ENCODE measurements at regions not wholly inside any gene's neighbourhood (a gene's known extent, or its start where the extent isn't known, plus 50 kb on each side); places are given as distances from the start of the nearest gene placed in this dataset.

DNA sequence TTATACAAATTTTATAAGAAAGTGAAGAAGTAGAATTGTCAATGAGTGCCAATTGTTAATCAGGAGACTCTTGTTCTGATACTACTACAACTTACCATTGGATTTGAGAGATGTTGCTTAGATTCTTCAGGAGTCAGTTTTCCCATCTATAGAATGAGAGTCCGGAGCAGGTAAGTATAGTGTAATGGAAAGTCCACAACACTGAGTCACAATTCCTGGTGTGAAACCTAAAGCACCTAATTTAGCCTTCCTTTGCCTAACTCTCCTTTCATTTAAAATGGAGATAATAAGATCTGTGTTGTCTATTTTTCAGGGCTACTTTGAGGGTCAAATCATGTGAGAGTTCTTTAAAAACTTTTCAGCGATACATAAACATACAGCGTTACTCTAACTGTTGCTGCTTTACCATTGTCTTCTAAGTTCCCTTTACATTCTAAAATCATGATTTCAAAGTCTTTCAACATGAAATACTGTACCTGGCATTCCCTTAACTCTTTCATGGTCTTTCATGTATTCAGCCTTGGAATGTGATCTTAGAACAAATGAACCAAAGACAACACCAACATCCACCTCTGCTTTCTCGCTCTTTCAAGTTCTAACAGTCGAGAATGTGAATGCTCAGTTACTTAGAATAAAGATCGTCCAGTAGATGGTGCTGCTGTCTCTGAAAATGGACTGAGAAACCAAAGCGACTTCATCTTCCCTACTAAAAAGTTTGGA is 90.9 kb downstream of the SLC30A10 start:
- TF ChIP-seq RAD21 (IDR thresholded peaks at IDR 0.05; ENCODE audit: low read depth) = peak; percentile 74
- no peak for TF ChIP-seq ZBTB7A (IDR thresholded peaks at IDR 0.05; ENCODE audit: low read depth)
- TF ChIP-seq, protein P1, sequence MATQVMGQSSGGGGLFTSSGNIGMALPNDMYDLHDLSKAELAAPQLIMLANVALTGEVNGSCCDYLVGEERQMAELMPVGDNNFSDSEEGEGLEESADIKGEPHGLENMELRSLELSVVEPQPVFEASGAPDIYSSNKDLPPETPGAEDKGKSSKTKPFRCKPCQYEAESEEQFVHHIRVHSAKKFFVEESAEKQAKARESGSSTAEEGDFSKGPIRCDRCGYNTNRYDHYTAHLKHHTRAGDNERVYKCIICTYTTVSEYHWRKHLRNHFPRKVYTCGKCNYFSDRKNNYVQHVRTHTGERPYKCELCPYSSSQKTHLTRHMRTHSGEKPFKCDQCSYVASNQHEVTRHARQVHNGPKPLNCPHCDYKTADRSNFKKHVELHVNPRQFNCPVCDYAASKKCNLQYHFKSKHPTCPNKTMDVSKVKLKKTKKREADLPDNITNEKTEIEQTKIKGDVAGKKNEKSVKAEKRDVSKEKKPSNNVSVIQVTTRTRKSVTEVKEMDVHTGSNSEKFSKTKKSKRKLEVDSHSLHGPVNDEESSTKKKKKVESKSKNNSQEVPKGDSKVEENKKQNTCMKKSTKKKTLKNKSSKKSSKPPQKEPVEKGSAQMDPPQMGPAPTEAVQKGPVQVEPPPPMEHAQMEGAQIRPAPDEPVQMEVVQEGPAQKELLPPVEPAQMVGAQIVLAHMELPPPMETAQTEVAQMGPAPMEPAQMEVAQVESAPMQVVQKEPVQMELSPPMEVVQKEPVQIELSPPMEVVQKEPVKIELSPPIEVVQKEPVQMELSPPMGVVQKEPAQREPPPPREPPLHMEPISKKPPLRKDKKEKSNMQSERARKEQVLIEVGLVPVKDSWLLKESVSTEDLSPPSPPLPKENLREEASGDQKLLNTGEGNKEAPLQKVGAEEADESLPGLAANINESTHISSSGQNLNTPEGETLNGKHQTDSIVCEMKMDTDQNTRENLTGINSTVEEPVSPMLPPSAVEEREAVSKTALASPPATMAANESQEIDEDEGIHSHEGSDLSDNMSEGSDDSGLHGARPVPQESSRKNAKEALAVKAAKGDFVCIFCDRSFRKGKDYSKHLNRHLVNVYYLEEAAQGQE (IDR thresholded peaks at IDR 0.05; ENCODE audit: low read depth) = no peak
- TF ChIP-seq YY1 (IDR thresholded peaks at IDR 0.05; ENCODE audit: low read depth) = no peak
- TF ChIP-seq NFIC (IDR thresholded peaks at IDR 0.05) = no peak

DNA sequence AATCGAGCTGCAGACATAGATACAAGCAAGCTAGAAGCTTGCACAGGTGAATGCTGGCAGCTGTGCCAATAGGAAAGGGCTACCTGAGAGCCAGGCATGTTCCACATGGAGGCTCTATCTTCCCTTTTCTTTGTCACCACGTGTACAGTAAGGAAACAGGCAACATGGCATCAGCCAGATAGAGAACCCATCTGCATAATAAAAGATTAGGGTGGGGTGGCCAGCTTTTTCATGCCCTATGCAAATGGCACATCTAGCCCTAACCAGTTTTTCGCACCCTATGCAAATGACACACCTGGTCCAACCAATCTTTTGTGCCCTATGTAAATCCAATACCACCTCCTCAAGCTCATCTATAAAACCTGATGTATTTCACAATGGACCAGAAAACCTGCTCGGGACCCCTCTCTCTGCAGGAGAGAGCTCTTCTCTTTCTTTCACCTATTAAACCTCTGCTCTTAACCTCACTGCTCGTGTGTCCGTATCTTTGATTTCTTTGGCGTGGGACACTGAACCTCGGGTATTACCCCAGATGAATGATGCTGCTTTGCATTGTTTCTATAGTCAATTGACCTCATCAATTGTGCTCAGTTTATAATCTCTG is 93.9 kb downstream of the SLC30A10 start:
- TF ChIP-seq RAD21 (IDR thresholded peaks at IDR 0.05; ENCODE audit: low read depth) = no peak
- no peak for TF ChIP-seq CEBPB (IDR thresholded peaks at IDR 0.05)
- no peak for TF ChIP-seq YY1 (IDR thresholded peaks at IDR 0.05; ENCODE audit: low read depth)
- TF ChIP-seq EGR1 (IDR thresholded peaks at IDR 0.05) = no peak
- no peak for TF ChIP-seq NFIC (IDR thresholded peaks at IDR 0.05)
- no peak for TF ChIP-seq TAF1 (IDR thresholded peaks at IDR 0.05; ENCODE audit: low read depth)
- TF ChIP-seq FOXM1 (IDR thresholded peaks at IDR 0.05; ENCODE audit: borderline replicate concordance, low read depth) = no peak
- TF ChIP-seq, protein P2, sequence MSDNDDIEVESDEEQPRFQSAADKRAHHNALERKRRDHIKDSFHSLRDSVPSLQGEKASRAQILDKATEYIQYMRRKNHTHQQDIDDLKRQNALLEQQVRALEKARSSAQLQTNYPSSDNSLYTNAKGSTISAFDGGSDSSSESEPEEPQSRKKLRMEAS (IDR thresholded peaks at IDR 0.05) = no peak
- TF ChIP-seq, protein P1 (IDR thresholded peaks at IDR 0.05; ENCODE audit: low read depth) = no peak
- no peak for TF ChIP-seq CREB1 (IDR thresholded peaks at IDR 0.05; ENCODE audit: low read depth)
- TF ChIP-seq, protein P3, sequence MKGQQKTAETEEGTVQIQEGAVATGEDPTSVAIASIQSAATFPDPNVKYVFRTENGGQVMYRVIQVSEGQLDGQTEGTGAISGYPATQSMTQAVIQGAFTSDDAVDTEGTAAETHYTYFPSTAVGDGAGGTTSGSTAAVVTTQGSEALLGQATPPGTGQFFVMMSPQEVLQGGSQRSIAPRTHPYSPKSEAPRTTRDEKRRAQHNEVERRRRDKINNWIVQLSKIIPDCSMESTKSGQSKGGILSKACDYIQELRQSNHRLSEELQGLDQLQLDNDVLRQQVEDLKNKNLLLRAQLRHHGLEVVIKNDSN (IDR thresholded peaks at IDR 0.05) = no peak
- TF ChIP-seq TCF12 (IDR thresholded peaks at IDR 0.05; ENCODE audit: low read depth) = no peak
- no peak for TF ChIP-seq TEAD4 (IDR thresholded peaks at IDR 0.05)
- TF ChIP-seq ZBTB7A (IDR thresholded peaks at IDR 0.05; ENCODE audit: low read depth) = no peak
- no peak for TF ChIP-seq EP300 (IDR thresholded peaks at IDR 0.05; ENCODE audit: borderline replicate concordance)

DNA sequence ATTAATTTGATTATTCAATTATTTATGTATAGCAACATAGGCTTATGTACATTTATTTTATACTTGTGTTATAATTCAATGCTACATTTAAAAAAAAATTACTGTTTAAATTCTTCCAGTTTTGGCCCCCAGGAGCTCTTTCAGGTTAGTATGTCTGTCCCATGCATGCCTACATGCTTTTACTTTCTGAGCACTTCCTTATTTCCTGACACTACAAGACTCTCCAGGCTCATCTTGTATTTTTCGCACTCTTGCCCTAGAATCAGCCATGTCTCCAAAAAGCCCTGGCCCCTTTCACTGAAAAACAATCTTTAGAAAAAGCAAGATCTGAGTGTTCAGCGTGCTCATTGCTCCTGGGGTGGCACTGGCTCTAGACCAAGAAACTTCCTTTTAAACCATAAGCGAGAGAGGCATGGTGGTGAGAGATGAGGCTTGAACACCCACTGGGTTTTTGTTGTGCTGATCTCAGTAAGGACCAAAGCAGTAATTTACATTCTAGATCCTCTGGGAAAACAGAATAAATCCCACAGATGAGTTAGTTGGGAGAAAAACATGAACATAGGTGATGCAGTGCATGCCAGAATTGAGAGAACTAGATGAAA is 95.0 kb downstream of the SLC30A10 start:
- TF ChIP-seq RAD21 (IDR thresholded peaks at IDR 0.05; ENCODE audit: low read depth) = no peak

DNA sequence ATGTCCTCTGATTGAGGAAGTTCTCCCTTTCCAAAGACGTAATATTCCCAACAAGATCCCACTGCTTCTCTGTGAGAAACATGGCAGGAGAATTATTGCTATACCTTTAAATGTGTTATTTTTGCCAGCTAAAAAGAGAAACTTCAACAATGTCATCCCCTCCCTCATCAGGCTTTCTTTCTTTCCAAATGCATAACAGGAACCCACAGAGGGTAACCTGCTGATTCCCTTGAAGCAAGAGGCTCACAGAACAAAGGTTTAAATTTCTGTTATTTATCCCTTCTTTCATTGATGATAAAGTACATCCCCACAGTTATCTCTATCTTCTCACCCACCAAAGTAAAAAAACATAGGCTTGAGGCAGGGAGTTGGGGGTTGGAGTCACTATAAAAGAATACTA is 102.1 kb downstream of the SLC30A10 start:
- no peak for TF ChIP-seq TCF12 (IDR thresholded peaks at IDR 0.05; ENCODE audit: low read depth)
- no peak for TF ChIP-seq EGR1 (IDR thresholded peaks at IDR 0.05)
- TF ChIP-seq, protein P1 (IDR thresholded peaks at IDR 0.05; ENCODE audit: low read depth) = no peak
- no peak for TF ChIP-seq YY1 (IDR thresholded peaks at IDR 0.05; ENCODE audit: low read depth)
- TF ChIP-seq NFIC (IDR thresholded peaks at IDR 0.05) = no peak
- TF ChIP-seq ZBTB7A (IDR thresholded peaks at IDR 0.05; ENCODE audit: low read depth) = no peak
- TF ChIP-seq, protein P3 (IDR thresholded peaks at IDR 0.05) = no peak
- TF ChIP-seq FOXM1 (IDR thresholded peaks at IDR 0.05; ENCODE audit: borderline replicate concordance, low read depth) = no peak
- no peak for TF ChIP-seq CREB1 (IDR thresholded peaks at IDR 0.05; ENCODE audit: low read depth)
- no peak for TF ChIP-seq TAF1 (IDR thresholded peaks at IDR 0.05; ENCODE audit: low read depth)
- TF ChIP-seq TEAD4 (IDR thresholded peaks at IDR 0.05) = no peak
- no peak for TF ChIP-seq RAD21 (IDR thresholded peaks at IDR 0.05; ENCODE audit: low read depth)
- TF ChIP-seq, protein P2 (IDR thresholded peaks at IDR 0.05) = no peak
- TF ChIP-seq EP300 (IDR thresholded peaks at IDR 0.05; ENCODE audit: borderline replicate concordance) = no peak
